Esophagus muscularis mucosa (tissue), 3 donors: ENCODE measurements at regions not wholly inside any gene's neighbourhood (a gene's known extent, or its start where the extent isn't known, plus 50 kb on each side); places are given as distances from the start of the nearest gene placed in this dataset.

ENCODE experiments used
- CTCF ChIP-seq, 3 experiments: fragments of 200-600 bp in 2 of 3; fragments of 450-650 bp in 1 of 3; sonication (generic) in 2 of 3; IDR thresholded peaks; one replicate each; pipeline ENCODE4 v1.5.1; 2017 to 2019; ENCODE audit warnings: antibody characterized with exemption in 3 of 3, mild to moderate bottlenecking in 2 of 3, moderate library complexity in 1 of 3
- POLR2A ChIP-seq: fragments of 450-650 bp; IDR thresholded peaks from one replicate; pipeline ENCODE4 v1.6.1; 2017; ENCODE audit warnings: antibody characterized with exemption, moderate library complexity, mild to moderate bottlenecking, low read depth
- POLR2AphosphoS5 ChIP-seq, 2 donors: sonication (generic); formaldehyde crosslinking; IDR thresholded peaks; one replicate each; pipeline ENCODE4 v1.6.1; 2017; ENCODE audit warnings: antibody characterized with exemption in 2 of 2

- TF ChIP-seq CTCF (IDR thresholded peaks at IDR 0.05) = no peak
- TF ChIP-seq POLR2AphosphoS5 (IDR thresholded peaks at IDR 0.05) = no peak
- no peak for TF ChIP-seq POLR2A
Measured at GRCh38 chr14:38357557-38357956, 101.7 kb upstream of the CLEC14A start.
